ENCODE measurements at regions not wholly inside any gene's neighbourhood (a gene's known extent, or its start where the extent isn't known, plus 50 kb on each side); places are given as distances from the start of the nearest gene placed in this dataset.
A peak's percentile ranks its signal among the peaks of the same experiment; 100 is the strongest.
"Not testable (repeated sequence)": the region's sequence is repeated elsewhere in the genome, so short reads cannot be mapped to it uniquely, and the experiment has no call there.

- H4K20me1 ChIP-seq (ENCODE audit: insufficient read depth, low read length); DNase-seq (ENCODE audit: low spot score); H3K9me2 ChIP-seq (ENCODE audit: insufficient read depth, low read length); H3K9me3 ChIP-seq (ENCODE audit: low read length); H3K79me2 ChIP-seq (ENCODE audit: insufficient read depth, low read depth, low read length); H3K4me3 ChIP-seq (ENCODE audit: low read depth, low read length, poor library complexity, severe bottlenecking); H3K4me2 ChIP-seq (ENCODE audit: low read length); POLR2A ChIA-PET; H3K4me1 ChIP-seq (ENCODE audit: insufficient read depth, low read length, poor library complexity, severe bottlenecking); intact Hi-C loops (cut with micrococcal nuclease; ENCODE audit: unreplicated experiment); BruUV-seq (replicated peaks); H2AFZ ChIP-seq (ENCODE audit: low read length); H3K27ac ChIP-seq (ENCODE audit: low read depth, low read length, poor library complexity, severe bottlenecking); H3K36me3 ChIP-seq (ENCODE audit: insufficient read depth, low read length): not testable (repeated sequence)
- CTCF ChIA-PET (ENCODE audit: unreplicated experiment) = interaction anchor here (1.1 kb wide), 1 partner anchor 1866 kb away, joined by 3 read pairs; no protein-coding TSS in a partner anchor
Measured at GRCh38 chr15:22222596-22222995, 142.3 kb downstream of the OR4M2 start.

GRCh38 chr15:22224241-22224671 is 143.9 kb downstream of the OR4M2 start:
- Histone ChIP-seq H3K79me2 (ENCODE audit: insufficient read depth, low read depth, low read length) (no peaks in the 10 kb centered on the region), H3K4me1 (ENCODE audit: insufficient read depth, low read length, poor library complexity, severe bottlenecking) (no peaks in the 10 kb centered on the region), H3K9me2 (ENCODE audit: insufficient read depth, low read length) (no peaks in the 10 kb centered on the region), H2AFZ (ENCODE audit: low read length) (no peak overlapping the region), H3K36me3 (ENCODE audit: insufficient read depth, low read length) (no peaks in the 10 kb centered on the region), H3K27ac (ENCODE audit: low read depth, low read length, poor library complexity, severe bottlenecking) (no peak overlapping the region), H4K20me1 (ENCODE audit: insufficient read depth, low read length) (no peaks in the 10 kb centered on the region), H3K4me2 (ENCODE audit: low read length) (no peak overlapping the region), H3K9me3 (ENCODE audit: low read length) (no peaks in the 10 kb centered on the region), H3K4me3 (ENCODE audit: low read depth, low read length, poor library complexity, severe bottlenecking) (no peak overlapping the region)
- ChIA-PET POLR2A (no interaction called here), CTCF (ENCODE audit: unreplicated experiment) (no interaction called here)
- DNase-seq (ENCODE audit: low spot score) = peak; percentile 50
- no TSS peak for BruUV-seq (replicated peaks)
- intact Hi-C loops (cut with micrococcal nuclease; ENCODE audit: unreplicated experiment) = no loop called here
- TF ChIP-seq CTCF (conservative IDR thresholded peaks at IDR 0.05; ENCODE audit: low read length) (peak; percentile 62), EZH2phosphoT487 (IDR thresholded peaks at IDR 0.05; ENCODE audit: borderline replicate concordance, low read depth, low read length) (no peak)

GRCh38 chr15:22224961-22225360 is 144.6 kb downstream of the OR4M2 start:
- H3K79me2 ChIP-seq (ENCODE audit: insufficient read depth, low read depth, low read length); BruUV-seq (replicated peaks); H3K4me2 ChIP-seq (ENCODE audit: low read length); DNase-seq (ENCODE audit: low spot score); H2AFZ ChIP-seq (ENCODE audit: low read length); H3K9me2 ChIP-seq (ENCODE audit: insufficient read depth, low read length); H3K4me1 ChIP-seq (ENCODE audit: insufficient read depth, low read length, poor library complexity, severe bottlenecking); CTCF ChIA-PET (ENCODE audit: unreplicated experiment); H4K20me1 ChIP-seq (ENCODE audit: insufficient read depth, low read length); H3K9me3 ChIP-seq (ENCODE audit: low read length); H3K36me3 ChIP-seq (ENCODE audit: insufficient read depth, low read length); H3K27ac ChIP-seq (ENCODE audit: low read depth, low read length, poor library complexity, severe bottlenecking); H3K4me3 ChIP-seq (ENCODE audit: low read depth, low read length, poor library complexity, severe bottlenecking); intact Hi-C loops (cut with micrococcal nuclease; ENCODE audit: unreplicated experiment): not testable (repeated sequence)
- POLR2A ChIA-PET = interaction anchor here (0.6 to 0.7 kb wide), 2 partner anchors 40 to 1839 kb away, joined by 3 to 8 read pairs; no protein-coding TSS in a partner anchor

Data from OCI-LY7 (cell line).